LNCaP clone FGC (cell line): ENCODE measurements at regions not wholly inside any gene's neighbourhood (a gene's known extent, or its start where the extent isn't known, plus 50 kb on each side); places are given as distances from the start of the nearest gene placed in this dataset.

ENCODE experiments used
- DNase-seq: peaks from one replicate; pipeline ENCODE4 v3.0.0-alpha.2; 2011; ENCODE audit warnings: low read depth
- H3K4me3 ChIP-seq: 2 replicates; pipeline ENCODE4 v1.5.1; 2011; ENCODE audit warnings: mild to moderate bottlenecking, low read depth, low read length, control low read depth
- CTCF ChIP-seq: IDR thresholded peaks from 2 replicates; pipeline ENCODE4 v1.5.1; 2012; ENCODE audit warnings: mild to moderate bottlenecking; ENCODE audit not compliant: control insufficient read depth, insufficient read depth; ENCODE audit errors: extremely low read depth

GRCh38 chr2:223300326-223300725, 248.3 kb downstream of the KCNE4 start:
- TF ChIP-seq CTCF = no peak
- no peak for DNase-seq
- no peak overlapping the region for H3K4me3 ChIP-seq

- H3K4me3 ChIP-seq = no peak overlapping the region
- TF ChIP-seq CTCF = peak; percentile 42
- DNase-seq = no peak
These were observed 254.4 kb downstream of the KCNE4 start for GRCh38 chr2:223306371-223306770.

GRCh38 chr2:223311889-223312680, 260.1 kb downstream of the KCNE4 start:
- DNase-seq = no peak
- TF ChIP-seq CTCF = no peak
- H3K4me3 ChIP-seq = no peak overlapping the region

- no peak overlapping the region for H3K4me3 ChIP-seq
- no peak for TF ChIP-seq CTCF
- no peak for DNase-seq
These were observed 261.1 kb downstream of the KCNE4 start for GRCh38 chr2:223313101-223313500.

GRCh38 chr2:223314811-223315210, 262.8 kb downstream of the KCNE4 start:
- no peak for TF ChIP-seq CTCF
- no peak for DNase-seq
- H3K4me3 ChIP-seq = no peak overlapping the region

- DNase-seq = no peak
- no peak overlapping the region for H3K4me3 ChIP-seq
- TF ChIP-seq CTCF = no peak
These were observed 263.8 kb downstream of the KCNE4 start for GRCh38 chr2:223315813-223316212.

GRCh38 chr2:223316342-223316741, 264.4 kb downstream of the KCNE4 start:
- no peak overlapping the region for H3K4me3 ChIP-seq
- TF ChIP-seq CTCF = no peak
- no peak for DNase-seq
